HEK293T (cell line): ENCODE measurements at regions not wholly inside any gene's neighbourhood (a gene's known extent, or its start where the extent isn't known, plus 50 kb on each side); places are given as distances from the start of the nearest gene placed in this dataset.

Experiments
- CTCF ChIA-PET: fragments of 350-600 bp; formaldehyde crosslinking; extraction: SDS; loops from one replicate; lab custom pipeline; 2021; ENCODE audit warnings: antibody characterized with exemption, inconsistent platforms; lab: Yijun Ruan, JAX
- POLR2A ChIA-PET: fragments of 350-600 bp; formaldehyde crosslinking; extraction: SDS; loops from one replicate; lab custom pipeline; 2020; ENCODE audit warnings: antibody characterized with exemption, inconsistent platforms; lab: Yijun Ruan, JAX
- DNase-seq: peaks from one replicate; pipeline ENCODE4 v3.0.0; 2012; ENCODE audit warnings: mixed read lengths; ENCODE audit errors: extremely low spot score
- ARNT ChIP-seq: fragments of 450-650 bp; IDR thresholded peaks from 2 replicates; pipeline ENCODE4 v1.6.1; 2017; ENCODE audit warnings: mild to moderate bottlenecking
- BHLHE40 ChIP-seq: fragments of 450-650 bp; IDR thresholded peaks from 2 replicates; pipeline ENCODE4 v1.6.1; 2016; ENCODE audit warnings: mild to moderate bottlenecking, moderate library complexity, borderline replicate concordance
- CTBP1 ChIP-seq: fragments of 450-650 bp; IDR thresholded peaks from 2 replicates; pipeline ENCODE4 v1.6.1; 2016; ENCODE audit warnings: borderline replicate concordance
- ELF4 ChIP-seq: fragments of 450-650 bp; IDR thresholded peaks from 2 replicates; pipeline ENCODE4 v1.6.1; 2017; ENCODE audit warnings: antibody characterized with exemption
- FOXA1 ChIP-seq: fragments of 450-650 bp; IDR thresholded peaks from 2 replicates; pipeline ENCODE4 v1.6.1; 2016; ENCODE audit warnings: mild to moderate bottlenecking
- FOXK2 ChIP-seq: fragments of 450-650 bp; IDR thresholded peaks from 2 replicates; pipeline ENCODE4 v1.6.1; 2016; ENCODE audit warnings: mild to moderate bottlenecking
- FOXM1 ChIP-seq: fragments of 450-650 bp; IDR thresholded peaks from 2 replicates; pipeline ENCODE4 v1.6.1; 2017; ENCODE audit warnings: mild to moderate bottlenecking, borderline replicate concordance
- HDGF ChIP-seq: fragments of 450-650 bp; IDR thresholded peaks from 2 replicates; pipeline ENCODE4 v1.6.1; 2017; ENCODE audit warnings: antibody characterized with exemption, borderline replicate concordance
- L3MBTL2 ChIP-seq: fragments of 450-650 bp; conservative IDR thresholded peaks from 2 replicates; pipeline ENCODE4 v1.6.1; 2016; ENCODE audit warnings: mild to moderate bottlenecking
- LEF1 ChIP-seq: fragments of 450-650 bp; IDR thresholded peaks from 2 replicates; pipeline ENCODE4 v1.6.1; 2017; ENCODE audit warnings: mild to moderate bottlenecking, borderline replicate concordance
- NFRKB ChIP-seq: fragments of 450-650 bp; IDR thresholded peaks from 2 replicates; pipeline ENCODE4 v1.6.1; 2016; ENCODE audit warnings: mild to moderate bottlenecking, moderate library complexity
- PKNOX1 ChIP-seq: fragments of 450-650 bp; IDR thresholded peaks from 2 replicates; pipeline ENCODE4 v1.6.1; 2016
- SP1 ChIP-seq: fragments of 450-650 bp; IDR thresholded peaks from 2 replicates; pipeline ENCODE4 v1.6.1; 2017
- SUZ12 ChIP-seq: fragments of 450-650 bp; IDR thresholded peaks from 2 replicates; pipeline ENCODE4 v1.6.1; 2016; ENCODE audit warnings: mild to moderate bottlenecking
- TARDBP ChIP-seq: fragments of 450-650 bp; IDR thresholded peaks from 2 replicates; pipeline ENCODE4 v1.6.1; 2016
- ZNF384 ChIP-seq: fragments of 450-650 bp; IDR thresholded peaks from 2 replicates; pipeline ENCODE4 v1.6.1; 2016

- POLR2A ChIA-PET: no interaction called here
- DNase-seq: no peak
- TF ChIP-seq FOXA1: no peak
- no peak for TF ChIP-seq FOXK2
- TF ChIP-seq ARNT: no peak
- no peak for TF ChIP-seq HDGF
- no peak for TF ChIP-seq SP1
- TF ChIP-seq PKNOX1: no peak
- no peak for TF ChIP-seq NFRKB
- no peak for TF ChIP-seq ZNF384
- TF ChIP-seq LEF1: no peak
- no peak for TF ChIP-seq FOXM1
- no peak for TF ChIP-seq BHLHE40
- no peak for TF ChIP-seq L3MBTL2
- no peak for TF ChIP-seq ELF4
- no peak for TF ChIP-seq TARDBP
- no peak for TF ChIP-seq CTBP1
- TF ChIP-seq SUZ12: no peak
- CTCF ChIA-PET: no interaction called here
Observed at GRCh38 chr20:40314278-40314677, 374.8 kb downstream of the MAFB start.

- ChIA-PET CTCF (no interaction called here), POLR2A (no interaction called here)
- DNase-seq: no peak
- TF ChIP-seq LEF1 (no peak), L3MBTL2 (no peak), SP1 (no peak), FOXA1 (no peak), ELF4 (no peak), ZNF384 (no peak), FOXK2 (no peak), BHLHE40 (no peak), SUZ12 (no peak), ARNT (no peak), HDGF (no peak), TARDBP (no peak), NFRKB (no peak), PKNOX1 (no peak), FOXM1 (no peak), CTBP1 (no peak)
Observed at GRCh38 chr20:40313730-40314129, 375.3 kb downstream of the MAFB start.

GRCh38 chr20:40309731-40310130 lies 379.3 kb downstream of the MAFB start:
- ChIA-PET CTCF (no interaction called here), POLR2A (no interaction called here)
- no peak for TF ChIP-seq ELF4
- no peak for TF ChIP-seq ARNT
- TF ChIP-seq CTBP1: no peak
- TF ChIP-seq ZNF384: no peak
- no peak for TF ChIP-seq NFRKB
- no peak for TF ChIP-seq FOXA1
- TF ChIP-seq SUZ12: no peak
- DNase-seq: no peak

GRCh38 chr20:40307997-40308396 lies 381.0 kb downstream of the MAFB start:
- ChIA-PET POLR2A (no interaction called here), CTCF (no interaction called here)
- DNase-seq: no peak
- no peak for TF ChIP-seq ARNT
- no peak for TF ChIP-seq HDGF
- TF ChIP-seq ZNF384: no peak
- no peak for TF ChIP-seq L3MBTL2
- no peak for TF ChIP-seq NFRKB
- TF ChIP-seq FOXK2: no peak
- TF ChIP-seq SUZ12: no peak
- TF ChIP-seq BHLHE40: no peak
- no peak for TF ChIP-seq TARDBP
- no peak for TF ChIP-seq LEF1
- TF ChIP-seq FOXA1: no peak
- TF ChIP-seq ELF4: no peak
- TF ChIP-seq FOXM1: no peak
- TF ChIP-seq CTBP1: no peak
- TF ChIP-seq PKNOX1: no peak
- no peak for TF ChIP-seq SP1

- CTCF ChIA-PET: no interaction called here
- TF ChIP-seq FOXA1 (no peak), FOXK2 (no peak), ELF4 (no peak), L3MBTL2 (no peak)
- POLR2A ChIA-PET: no interaction called here
- no peak for DNase-seq
Observed at GRCh38 chr20:40307268-40307667, 381.8 kb downstream of the MAFB start.

GRCh38 chr20:40305303-40305702 lies 383.7 kb downstream of the MAFB start:
- ChIA-PET CTCF (no interaction called here), POLR2A (no interaction called here)
- no peak for TF ChIP-seq L3MBTL2
- TF ChIP-seq TARDBP: no peak
- TF ChIP-seq NFRKB: no peak
- TF ChIP-seq FOXM1: no peak
- no peak for TF ChIP-seq HDGF
- no peak for TF ChIP-seq FOXK2
- no peak for TF ChIP-seq BHLHE40
- no peak for TF ChIP-seq PKNOX1
- no peak for TF ChIP-seq ARNT
- no peak for TF ChIP-seq LEF1
- TF ChIP-seq ELF4: no peak
- no peak for TF ChIP-seq SUZ12
- no peak for TF ChIP-seq SP1
- TF ChIP-seq ZNF384: no peak
- no peak for DNase-seq
